ENCODE measurements at regions not wholly inside any gene's neighbourhood (a gene's known extent, or its start where the extent isn't known, plus 50 kb on each side); places are given as distances from the start of the nearest gene placed in this dataset.

GRCh38 chr3:3610581-3611298 is 188.5 kb upstream of the LRRN1 start:
- no peak overlapping the region for H2AFZ ChIP-seq
- no peaks in the 10 kb centered on the region for H4K20me1 ChIP-seq (ENCODE audit: insufficient read depth)
- no peaks in the 10 kb centered on the region for H3F3A ChIP-seq (ENCODE audit: insufficient read depth, low read depth)
- POLR2A ChIA-PET (ENCODE audit: unreplicated experiment): no interaction called here
- H3K36me3 ChIP-seq (ENCODE audit: low read depth): no peaks in the 10 kb centered on the region
- no peak overlapping the region for H3K4me2 ChIP-seq
- DNase-seq: no peak
- CTCF ChIA-PET: no interaction called here
- TF ChIP-seq, protein P1, sequence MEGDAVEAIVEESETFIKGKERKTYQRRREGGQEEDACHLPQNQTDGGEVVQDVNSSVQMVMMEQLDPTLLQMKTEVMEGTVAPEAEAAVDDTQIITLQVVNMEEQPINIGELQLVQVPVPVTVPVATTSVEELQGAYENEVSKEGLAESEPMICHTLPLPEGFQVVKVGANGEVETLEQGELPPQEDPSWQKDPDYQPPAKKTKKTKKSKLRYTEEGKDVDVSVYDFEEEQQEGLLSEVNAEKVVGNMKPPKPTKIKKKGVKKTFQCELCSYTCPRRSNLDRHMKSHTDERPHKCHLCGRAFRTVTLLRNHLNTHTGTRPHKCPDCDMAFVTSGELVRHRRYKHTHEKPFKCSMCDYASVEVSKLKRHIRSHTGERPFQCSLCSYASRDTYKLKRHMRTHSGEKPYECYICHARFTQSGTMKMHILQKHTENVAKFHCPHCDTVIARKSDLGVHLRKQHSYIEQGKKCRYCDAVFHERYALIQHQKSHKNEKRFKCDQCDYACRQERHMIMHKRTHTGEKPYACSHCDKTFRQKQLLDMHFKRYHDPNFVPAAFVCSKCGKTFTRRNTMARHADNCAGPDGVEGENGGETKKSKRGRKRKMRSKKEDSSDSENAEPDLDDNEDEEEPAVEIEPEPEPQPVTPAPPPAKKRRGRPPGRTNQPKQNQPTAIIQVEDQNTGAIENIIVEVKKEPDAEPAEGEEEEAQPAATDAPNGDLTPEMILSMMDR (conservative IDR thresholded peaks at IDR 0.05): no peak
- no peak for TF ChIP-seq EZH2 (IDR thresholded peaks at IDR 0.05; ENCODE audit: low read depth)
- no TSS peak for BruUV-seq (replicated peaks)
- H3K27me3 ChIP-seq (ENCODE audit: insufficient read depth, low read depth): no peaks in the 10 kb centered on the region
- H3K4me3 ChIP-seq: no peak overlapping the region
- no peak overlapping the region for H3K27ac ChIP-seq
- intact Hi-C loops (cut with micrococcal nuclease; ENCODE audit: unreplicated experiment): no loop called here
- no peaks in the 10 kb centered on the region for H3K4me1 ChIP-seq (replicated peaks; ENCODE audit: insufficient read depth)
- no peaks in the 10 kb centered on the region for H3K9me3 ChIP-seq (ENCODE audit: insufficient read depth, low read depth)
- no peaks in the 10 kb centered on the region for H3K79me2 ChIP-seq (ENCODE audit: low read depth)
- no peaks in the 10 kb centered on the region for H3K9me2 ChIP-seq (ENCODE audit: insufficient read depth)

GRCh38 chr3:3606321-3606720 is 192.9 kb upstream of the LRRN1 start:
- no peak overlapping the region for H3K4me2 ChIP-seq
- intact Hi-C loops (cut with micrococcal nuclease; ENCODE audit: unreplicated experiment): no loop called here
- H3K27me3 ChIP-seq (ENCODE audit: insufficient read depth, low read depth): no peaks in the 10 kb centered on the region
- no TSS peak for BruUV-seq (replicated peaks)
- no peaks in the 10 kb centered on the region for H3K9me2 ChIP-seq (ENCODE audit: insufficient read depth)
- no peaks in the 10 kb centered on the region for H3K36me3 ChIP-seq (ENCODE audit: low read depth)
- H3K4me3 ChIP-seq: no peak overlapping the region
- TF ChIP-seq, protein P1 (conservative IDR thresholded peaks at IDR 0.05): no peak
- no peak for TF ChIP-seq EZH2 (IDR thresholded peaks at IDR 0.05; ENCODE audit: low read depth)
- H2AFZ ChIP-seq: no peak overlapping the region
- no peaks in the 10 kb centered on the region for H3K9me3 ChIP-seq (ENCODE audit: insufficient read depth, low read depth)
- no peaks in the 10 kb centered on the region for H3F3A ChIP-seq (ENCODE audit: insufficient read depth, low read depth)
- ChIA-PET POLR2A (ENCODE audit: unreplicated experiment) (no interaction called here), CTCF (no interaction called here)
- H3K27ac ChIP-seq: no peak overlapping the region
- no peak for DNase-seq
- H3K4me1 ChIP-seq (replicated peaks; ENCODE audit: insufficient read depth): no peaks in the 10 kb centered on the region
- H4K20me1 ChIP-seq (ENCODE audit: insufficient read depth): no peaks in the 10 kb centered on the region
- no peaks in the 10 kb centered on the region for H3K79me2 ChIP-seq (ENCODE audit: low read depth)

DNA sequence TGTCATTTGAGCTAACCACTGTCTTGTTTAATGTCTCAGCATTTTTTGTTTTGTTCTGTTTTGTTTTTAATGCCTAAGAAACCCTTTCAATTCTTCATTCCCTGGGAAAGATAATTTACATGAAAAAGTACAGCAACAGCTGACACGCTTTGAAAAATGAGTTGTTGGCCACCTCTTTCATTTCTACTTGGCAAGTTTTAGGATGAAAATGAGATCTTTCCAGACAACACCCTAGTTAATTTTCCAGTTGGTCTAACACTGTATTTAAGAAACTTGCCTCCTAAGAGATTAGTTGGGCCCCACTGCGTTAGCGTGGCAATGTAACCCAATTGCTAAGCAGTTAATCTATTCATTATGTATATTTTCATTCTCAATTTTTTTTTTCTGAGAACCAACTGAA is 194.0 kb upstream of the LRRN1 start:
- Histone ChIP-seq H3K9me2 (ENCODE audit: insufficient read depth) (no peaks in the 10 kb centered on the region), H3K4me1 (replicated peaks; ENCODE audit: insufficient read depth) (no peaks in the 10 kb centered on the region), H4K20me1 (ENCODE audit: insufficient read depth) (no peaks in the 10 kb centered on the region), H3K27ac (no peak overlapping the region), H2AFZ (no peak overlapping the region), H3K36me3 (ENCODE audit: low read depth) (no peaks in the 10 kb centered on the region), H3K4me3 (no peak overlapping the region), H3K4me2 (no peak overlapping the region), H3K9me3 (ENCODE audit: insufficient read depth, low read depth) (no peaks in the 10 kb centered on the region), H3K27me3 (ENCODE audit: insufficient read depth, low read depth) (no peaks in the 10 kb centered on the region), H3K79me2 (ENCODE audit: low read depth) (no peaks in the 10 kb centered on the region), H3F3A (ENCODE audit: insufficient read depth, low read depth) (no peaks in the 10 kb centered on the region)
- TF ChIP-seq, protein P1 (conservative IDR thresholded peaks at IDR 0.05): no peak
- TF ChIP-seq EZH2 (IDR thresholded peaks at IDR 0.05; ENCODE audit: low read depth): no peak
- ChIA-PET POLR2A (ENCODE audit: unreplicated experiment) (no interaction called here), CTCF (no interaction called here)
- no peak for DNase-seq
- BruUV-seq (replicated peaks): no TSS peak
- intact Hi-C loops (cut with micrococcal nuclease; ENCODE audit: unreplicated experiment): no loop called here

Data from PC-9 (cell line).